ENCODE measurements at regions not wholly inside any gene's neighbourhood (a gene's known extent, or its start where the extent isn't known, plus 50 kb on each side); places are given as distances from the start of the nearest gene placed in this dataset.

- H3K27me3 ChIP-seq (ENCODE audit: insufficient read depth, poor library complexity, severe bottlenecking), result no peaks in the 10 kb centered on the region
- no peak for DNase-seq (ENCODE audit: low read depth in 1 of 2, low spot score in 1 of 2)
- TF ChIP-seq SPI1 (IDR thresholded peaks at IDR 0.05; ENCODE audit: borderline replicate concordance, low read depth), result no peak
- no peak for TF ChIP-seq CTCF (IDR thresholded peaks at IDR 0.05; ENCODE audit: insufficient read depth, low read length)
- TF ChIP-seq POLR2AphosphoS5 (IDR thresholded peaks at IDR 0.05; ENCODE audit: low read depth), result no peak
- TF ChIP-seq GABPA (IDR thresholded peaks at IDR 0.05; ENCODE audit: low read depth), result no peak
- TF ChIP-seq REST (IDR thresholded peaks at IDR 0.05; ENCODE audit: insufficient replicate concordance, low read depth), result no peak
- no peak overlapping the region for H3K4me3 ChIP-seq (replicated peaks; ENCODE audit: insufficient read depth, low read length)
- H3K27ac ChIP-seq (replicated peaks), result no peak overlapping the region
Observed at GRCh38 chr10:120266022-120266421, 191.0 kb upstream of the PLPP4 start.

- no peak for DNase-seq (ENCODE audit: low read depth in 1 of 2, low spot score in 1 of 2)
- TF ChIP-seq POLR2AphosphoS5 (IDR thresholded peaks at IDR 0.05; ENCODE audit: low read depth), result no peak
- no peak for TF ChIP-seq SPI1 (IDR thresholded peaks at IDR 0.05; ENCODE audit: borderline replicate concordance, low read depth)
- no peak for TF ChIP-seq REST (IDR thresholded peaks at IDR 0.05; ENCODE audit: insufficient replicate concordance, low read depth)
- no peak for TF ChIP-seq CTCF (IDR thresholded peaks at IDR 0.05; ENCODE audit: insufficient read depth, low read length)
- TF ChIP-seq GABPA (IDR thresholded peaks at IDR 0.05; ENCODE audit: low read depth), result no peak
Observed at GRCh38 chr10:120270906-120271305, 186.1 kb upstream of the PLPP4 start.

GRCh38 chr10:120271696-120272095, 185.3 kb upstream of the PLPP4 start:
- Histone ChIP-seq H3K4me3 (replicated peaks; ENCODE audit: insufficient read depth, low read length) (no peak overlapping the region), H3K27me3 (ENCODE audit: insufficient read depth, poor library complexity, severe bottlenecking) (no peaks in the 10 kb centered on the region), H3K27ac (replicated peaks) (no peak overlapping the region)
- TF ChIP-seq GABPA (IDR thresholded peaks at IDR 0.05; ENCODE audit: low read depth) (no peak), POLR2AphosphoS5 (IDR thresholded peaks at IDR 0.05; ENCODE audit: low read depth) (no peak), SPI1 (IDR thresholded peaks at IDR 0.05; ENCODE audit: borderline replicate concordance, low read depth) (no peak), REST (IDR thresholded peaks at IDR 0.05; ENCODE audit: insufficient replicate concordance, low read depth) (no peak), CTCF (IDR thresholded peaks at IDR 0.05; ENCODE audit: insufficient read depth, low read length) (no peak)
- DNase-seq (ENCODE audit: low read depth in 1 of 2, low spot score in 1 of 2), result no peak

More at GRCh38 chr10:120270906-120271305, 186.1 kb upstream of the PLPP4 start:
- Histone ChIP-seq H3K27ac (replicated peaks) (no peak overlapping the region), H3K27me3 (ENCODE audit: insufficient read depth, poor library complexity, severe bottlenecking) (no peaks in the 10 kb centered on the region), H3K4me3 (replicated peaks; ENCODE audit: insufficient read depth, low read length) (no peak overlapping the region)

All from HL-60 (cell line).